Immature natural killer cell (primary cell): ENCODE measurements at regions not wholly inside any gene's neighbourhood (a gene's known extent, or its start where the extent isn't known, plus 50 kb on each side); places are given as distances from the start of the nearest gene placed in this dataset.
A peak's percentile ranks its signal among the peaks of the same experiment; 100 is the strongest.
"Not testable (repeated sequence)": the region's sequence is repeated elsewhere in the genome, so short reads cannot be mapped to it uniquely, and the experiment has no call there.

Source experiments
- DNase-seq, 3 donors: peaks; one replicate each; pipeline ENCODE4 v3.0.0; 2022; ENCODE audit warnings: mixed read lengths in 1 of 3
- H3K27ac Mint-ChIP-seq, 6 donors: one replicate each; pipeline ENCODE4 v1.8.0; 2020; ENCODE audit warnings: mixed read lengths in 6 of 6, mild to moderate bottlenecking in 5 of 6, inconsistent platforms in 4 of 6, moderate library complexity in 3 of 6
- H3K27me3 Mint-ChIP-seq, 3 donors: one replicate each; pipeline ENCODE4 v1.8.0; 2020 to 2021; ENCODE audit warnings: low read depth in 3 of 3, mild to moderate bottlenecking in 3 of 3, mixed read lengths in 3 of 3, moderate library complexity in 3 of 3, inconsistent platforms in 1 of 3
- H3K36me3 Mint-ChIP-seq, 3 donors: one replicate each; pipeline ENCODE4 v1.8.0; 2020; ENCODE audit warnings: mixed read lengths in 3 of 3, inconsistent platforms in 2 of 3, mild to moderate bottlenecking in 2 of 3
- H3K4me1 Mint-ChIP-seq, 2 donors: one replicate each; pipeline ENCODE4 v1.8.0; 2020; ENCODE audit warnings: inconsistent platforms in 2 of 2, mild to moderate bottlenecking in 2 of 2, mixed read lengths in 2 of 2, moderate library complexity in 1 of 2
- H3K4me3 Mint-ChIP-seq, 5 donors: one replicate each; pipeline ENCODE4 v1.8.0; 2020; ENCODE audit warnings: mild to moderate bottlenecking in 5 of 5, mixed read lengths in 5 of 5, inconsistent platforms in 3 of 5, moderate library complexity in 3 of 5
- H3K9me3 Mint-ChIP-seq, 6 donors: one replicate each; pipeline ENCODE4 v1.8.0; 2020; ENCODE audit warnings: mild to moderate bottlenecking in 6 of 6, mixed read lengths in 6 of 6, inconsistent platforms in 4 of 6, moderate library complexity in 3 of 6

DNA sequence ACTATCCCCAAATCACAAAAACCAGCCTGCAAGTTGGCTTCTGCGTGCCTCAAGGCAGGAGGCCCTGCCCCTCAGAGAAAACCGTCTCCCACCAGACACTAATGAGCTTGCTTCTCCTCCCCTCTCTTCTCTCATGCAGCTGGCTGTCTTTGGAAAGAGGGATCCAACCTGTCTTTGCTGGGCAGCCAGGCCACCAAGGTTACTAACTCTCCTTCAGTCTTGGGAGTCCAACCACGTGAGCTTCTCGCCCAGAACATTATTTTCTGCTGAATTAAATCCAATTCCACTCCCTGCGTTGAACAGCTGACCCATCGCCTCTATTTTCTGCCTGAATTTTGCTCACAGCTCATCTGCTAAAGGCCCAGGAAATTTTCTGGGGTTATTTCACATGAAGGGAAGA is 291.3 kb upstream of the NCKAP5 start:
- DNase-seq: no peak
- H3K27ac Mint-ChIP-seq: no peak overlapping the region
- no peaks in the 10 kb centered on the region for H3K36me3 Mint-ChIP-seq
- H3K4me1 Mint-ChIP-seq: no peaks in the 10 kb centered on the region
- no peak overlapping the region for H3K4me3 Mint-ChIP-seq
- peaks cover 0 to 2% (median 1%) of the 10 kb centered on the region in 3 donors for H3K27me3 Mint-ChIP-seq
- peaks cover 0 to 2% (median 0%) of the 10 kb centered on the region in 6 donors for H3K9me3 Mint-ChIP-seq

GRCh38 chr2:133862400-133862977 is 294.2 kb upstream of the NCKAP5 start:
- Mint-ChIP-seq H3K9me3 (no peaks in the 10 kb centered on the region), H3K4me3 (no peak overlapping the region), H3K27me3 (peaks cover 0 to 6% (median 1%) of the 10 kb centered on the region in 3 donors), H3K27ac (no peak overlapping the region), H3K36me3 (no peaks in the 10 kb centered on the region), H3K4me1 (no peaks in the 10 kb centered on the region)
- no peak for DNase-seq

DNA sequence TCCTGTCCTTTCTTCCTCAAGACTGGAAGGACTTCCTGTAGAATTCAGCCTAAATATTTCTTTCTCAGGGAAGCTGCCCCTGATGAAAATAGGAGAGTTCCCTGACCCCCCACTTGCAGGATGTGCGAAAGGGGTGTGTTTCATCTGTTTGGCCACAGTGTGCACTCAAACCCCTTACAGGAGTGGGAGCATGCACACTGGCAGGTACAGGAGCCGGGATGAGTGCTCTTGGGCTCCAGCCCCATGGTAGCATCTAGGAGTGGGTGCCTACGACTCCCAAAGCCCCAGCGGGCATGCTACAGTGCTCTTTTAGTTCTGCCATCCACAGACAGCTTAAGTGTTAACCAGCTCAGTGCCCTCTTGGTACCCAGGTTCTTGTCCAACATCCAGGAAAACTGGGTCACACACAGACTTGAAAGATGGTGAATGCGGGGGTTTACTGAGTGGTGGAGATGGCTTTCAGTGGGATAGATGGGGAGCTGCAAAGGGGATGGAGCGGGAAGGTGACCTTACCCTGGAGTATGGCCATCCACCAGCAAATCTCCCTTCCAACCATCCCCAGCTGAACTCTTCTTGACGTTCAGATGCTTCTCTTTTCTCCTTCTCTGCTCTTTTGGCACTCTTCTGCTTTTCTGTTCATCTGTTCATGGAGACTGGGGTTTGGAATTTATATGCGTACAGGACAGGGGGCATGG is 295.0 kb upstream of the NCKAP5 start:
- no peaks in the 10 kb centered on the region for H3K4me1 Mint-ChIP-seq
- H3K36me3 Mint-ChIP-seq: no peaks in the 10 kb centered on the region
- H3K9me3 Mint-ChIP-seq: no peaks in the 10 kb centered on the region
- H3K4me3 Mint-ChIP-seq: no peak overlapping the region
- H3K27me3 Mint-ChIP-seq: peaks cover 0 to 6% (median 3%) of the 10 kb centered on the region in 3 donors
- no peak for DNase-seq
- H3K27ac Mint-ChIP-seq: no peak overlapping the region

- no peaks in the 10 kb centered on the region for H3K9me3 Mint-ChIP-seq
- no peak overlapping the region for H3K27ac Mint-ChIP-seq
- H3K27me3 Mint-ChIP-seq: peaks cover 0 to 6% (median 3%) of the 10 kb centered on the region in 3 donors
These were observed 296.9 kb upstream of the NCKAP5 start for GRCh38 chr2:133865141-133865540.

DNA sequence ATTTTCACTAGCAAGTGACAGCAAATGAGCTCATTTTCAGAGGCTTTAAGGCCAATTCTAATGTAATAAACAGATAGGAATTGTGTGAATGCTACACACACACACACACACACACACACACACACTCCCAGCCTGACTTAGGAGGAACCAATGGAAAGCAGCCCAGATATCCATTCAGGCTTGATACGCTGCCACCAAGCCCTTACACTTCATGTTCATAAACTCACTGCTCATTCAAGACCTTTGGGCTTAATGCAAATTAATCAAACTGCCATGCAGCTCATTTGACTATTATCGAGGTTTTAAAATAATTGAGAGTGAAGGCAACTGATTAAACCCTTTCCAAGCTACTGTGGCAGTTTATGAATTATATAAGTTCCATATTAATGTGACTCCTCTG is 298.9 kb upstream of the NCKAP5 start:
- no peak overlapping the region for H3K27ac Mint-ChIP-seq
- H3K27me3 Mint-ChIP-seq: peaks cover 3 to 4% (median 4%) of the 10 kb centered on the region in 3 donors
- H3K4me3 Mint-ChIP-seq: no peak overlapping the region
- H3K36me3 Mint-ChIP-seq: no peaks in the 10 kb centered on the region
- no peaks in the 10 kb centered on the region for H3K9me3 Mint-ChIP-seq
- no peaks in the 10 kb centered on the region for H3K4me1 Mint-ChIP-seq
- DNase-seq: no peak

More at GRCh38 chr2:133865141-133865540, 296.9 kb upstream of the NCKAP5 start:
- no peaks in the 10 kb centered on the region for H3K4me1 Mint-ChIP-seq
- H3K4me3 Mint-ChIP-seq: no peak overlapping the region
- no peaks in the 10 kb centered on the region for H3K36me3 Mint-ChIP-seq
- DNase-seq: no peak

- H3K36me3 Mint-ChIP-seq: no peaks in the 10 kb centered on the region
- H3K9me3 Mint-ChIP-seq: peaks cover 0 to 3% (median 0%) of the 10 kb centered on the region in 6 donors
- no peak overlapping the region for H3K4me3 Mint-ChIP-seq
- H3K27ac Mint-ChIP-seq: no peak overlapping the region
- DNase-seq: no peak
- H3K27me3 Mint-ChIP-seq: peaks cover 3 to 9% (median 5%) of the 10 kb centered on the region in 3 donors
- no peaks in the 10 kb centered on the region for H3K4me1 Mint-ChIP-seq
These were observed 303.4 kb upstream of the NCKAP5 start for GRCh38 chr2:133871545-133872209.

GRCh38 chr2:133878326-133878725 is 310.1 kb upstream of the NCKAP5 start:
- H3K36me3 Mint-ChIP-seq: no peaks in the 10 kb centered on the region
- H3K9me3 Mint-ChIP-seq: peaks cover 0 to 6% (median 0%) of the 10 kb centered on the region in 6 donors
- H3K4me1 Mint-ChIP-seq: no peaks in the 10 kb centered on the region
- H3K27ac Mint-ChIP-seq: no peak overlapping the region
- no peak overlapping the region for H3K4me3 Mint-ChIP-seq
- no peak for DNase-seq
- H3K27me3 Mint-ChIP-seq: peaks cover 1 to 15% (median 12%) of the 10 kb centered on the region in 3 donors

DNA sequence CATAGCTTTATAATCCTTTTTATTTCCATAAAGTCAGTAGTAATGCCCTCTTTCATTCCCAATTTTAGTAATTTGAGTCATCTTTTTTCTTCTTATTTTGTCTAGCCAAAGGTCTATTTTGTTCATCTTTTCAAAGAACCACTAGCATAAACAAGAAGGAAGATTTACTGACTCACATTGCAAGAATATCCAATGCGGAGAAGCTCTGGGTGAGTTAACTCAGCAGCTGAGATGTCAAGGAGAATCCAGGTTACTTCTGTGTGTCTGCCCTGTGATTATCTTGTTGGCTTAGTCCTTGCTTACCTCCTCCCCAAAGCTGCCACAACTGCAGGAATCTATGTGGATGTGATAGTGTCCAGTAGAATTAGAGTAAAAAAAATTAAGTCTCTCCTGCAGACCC is 311.4 kb upstream of the NCKAP5 start:
- H3K27ac Mint-ChIP-seq: no peak overlapping the region
- H3K27me3 Mint-ChIP-seq: peaks cover 1 to 15% (median 12%) of the 10 kb centered on the region in 3 donors
- no peaks in the 10 kb centered on the region for H3K36me3 Mint-ChIP-seq
- DNase-seq: no peak
- no peaks in the 10 kb centered on the region for H3K4me1 Mint-ChIP-seq
- no peak overlapping the region for H3K4me3 Mint-ChIP-seq
- peaks cover 0 to 6% (median 0%) of the 10 kb centered on the region in 6 donors for H3K9me3 Mint-ChIP-seq

DNA sequence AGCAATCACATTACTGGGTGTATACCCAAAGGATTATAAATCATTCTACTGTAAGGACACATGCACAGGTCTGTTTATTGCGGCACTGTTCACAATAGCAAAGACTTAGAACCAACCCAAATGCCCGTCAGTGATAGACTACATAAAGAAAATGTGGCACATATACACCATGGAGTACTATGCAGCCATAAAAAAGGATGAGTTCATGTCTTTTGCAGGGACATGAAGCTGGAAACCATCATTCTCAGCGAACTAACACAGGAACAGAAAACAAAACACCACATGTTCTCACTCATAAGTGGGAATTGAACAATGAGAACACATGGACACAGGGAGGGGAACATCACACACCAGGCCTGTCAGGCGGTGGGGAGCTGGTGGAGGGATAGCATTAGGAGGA is 313.9 kb upstream of the NCKAP5 start:
- not testable (repeated sequence) for H3K9me3 Mint-ChIP-seq, H3K4me3 Mint-ChIP-seq, H3K4me1 Mint-ChIP-seq, H3K27ac Mint-ChIP-seq, DNase-seq, H3K36me3 Mint-ChIP-seq
- peaks cover 1 to 16% (median 16%) of the 10 kb centered on the region in 3 donors for H3K27me3 Mint-ChIP-seq

- Mint-ChIP-seq H3K36me3 (no peaks in the 10 kb centered on the region), H3K27me3 (peaks cover 1 to 16% (median 16%) of the 10 kb centered on the region in 3 donors)
These were observed 316.6 kb upstream of the NCKAP5 start for GRCh38 chr2:133884739-133885381.

DNA sequence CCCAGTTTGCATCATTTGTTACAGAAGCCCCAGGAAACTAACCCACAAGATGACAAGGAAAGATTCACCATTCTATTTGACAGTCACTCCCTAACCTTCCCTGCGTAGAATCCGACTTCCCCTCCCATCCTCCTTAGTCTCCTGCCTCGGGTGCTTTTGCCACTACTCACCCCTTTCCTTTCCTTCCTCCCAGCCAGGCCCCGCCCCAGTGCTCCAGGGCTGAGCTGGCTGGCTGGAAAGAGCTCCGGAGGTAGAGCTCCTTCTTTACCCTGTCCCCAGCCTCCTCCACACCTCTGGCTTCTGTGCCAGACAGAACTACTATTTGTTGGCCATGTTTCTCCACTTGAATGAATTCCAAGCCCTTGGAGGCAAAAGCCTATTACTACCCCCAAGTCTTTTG is 317.6 kb upstream of the NCKAP5 start:
- Mint-ChIP-seq H3K27me3 (peaks cover 0 to 15% (median 14%) of the 10 kb centered on the region in 3 donors), H3K4me1 (no peaks in the 10 kb centered on the region), H3K9me3 (peaks cover 0 to 4% (median 0%) of the 10 kb centered on the region in 6 donors), H3K4me3 (no peak overlapping the region), H3K36me3 (no peaks in the 10 kb centered on the region), H3K27ac (no peak overlapping the region)
- DNase-seq: no peak

More at GRCh38 chr2:133884739-133885381, 316.6 kb upstream of the NCKAP5 start:
- peaks cover 0 to 6% (median 0%) of the 10 kb centered on the region in 6 donors for H3K9me3 Mint-ChIP-seq
- H3K4me3 Mint-ChIP-seq: no peak overlapping the region
- DNase-seq: no peak
- no peaks in the 10 kb centered on the region for H3K4me1 Mint-ChIP-seq
- no peak overlapping the region for H3K27ac Mint-ChIP-seq

DNA sequence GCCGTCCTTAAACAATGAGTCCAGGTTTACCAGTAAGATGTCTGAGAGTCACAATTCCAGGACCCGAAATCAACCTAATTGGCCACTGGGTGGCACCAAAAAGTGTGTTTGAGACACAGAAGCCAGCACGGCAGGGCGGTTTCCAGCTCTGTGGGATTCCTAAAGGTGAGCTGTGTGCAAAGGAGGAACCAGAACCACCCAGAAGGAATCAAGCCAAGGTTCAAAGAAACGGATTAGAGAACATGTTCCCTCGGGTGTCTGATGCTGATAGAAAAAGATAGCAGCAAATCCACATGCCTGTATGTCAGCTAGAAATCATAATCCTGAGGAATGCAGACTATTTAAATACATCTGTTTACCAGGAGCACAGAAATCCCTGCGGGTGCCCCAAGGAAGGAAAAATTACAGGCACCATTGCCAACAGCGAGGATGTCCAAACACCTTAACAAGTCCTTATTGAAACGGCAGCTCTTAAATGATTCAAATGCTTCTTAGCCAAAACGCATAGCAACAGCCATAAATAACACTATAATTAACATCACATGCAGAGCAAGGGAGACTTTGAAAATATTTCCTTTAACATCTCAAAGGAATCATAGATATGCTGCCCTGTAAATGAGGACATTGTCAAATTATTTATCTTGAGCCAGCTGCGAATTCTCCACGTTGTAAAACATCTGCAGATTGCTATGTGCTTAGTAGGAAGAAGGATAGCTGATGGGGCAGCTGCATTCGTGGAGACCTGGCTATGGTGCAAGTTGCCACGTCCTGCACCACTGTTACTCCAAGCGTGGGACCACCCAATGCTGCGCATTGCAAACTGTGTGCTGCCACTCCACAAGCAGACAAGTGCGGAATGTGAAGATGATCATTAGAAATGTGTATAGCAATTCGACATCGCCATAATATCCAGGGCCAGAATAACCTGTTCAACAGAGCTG is 318.7 kb upstream of the NCKAP5 start:
- Mint-ChIP-seq H3K9me3 (no peaks in the 10 kb centered on the region), H3K27ac (no peak overlapping the region), H3K4me3 (no peak overlapping the region), H3K27me3 (peaks cover 0 to 11% (median 8%) of the 10 kb centered on the region in 3 donors), H3K36me3 (no peaks in the 10 kb centered on the region), H3K4me1 (no peaks in the 10 kb centered on the region)
- DNase-seq: peak in 1 of 3 donors; percentile 14

DNA sequence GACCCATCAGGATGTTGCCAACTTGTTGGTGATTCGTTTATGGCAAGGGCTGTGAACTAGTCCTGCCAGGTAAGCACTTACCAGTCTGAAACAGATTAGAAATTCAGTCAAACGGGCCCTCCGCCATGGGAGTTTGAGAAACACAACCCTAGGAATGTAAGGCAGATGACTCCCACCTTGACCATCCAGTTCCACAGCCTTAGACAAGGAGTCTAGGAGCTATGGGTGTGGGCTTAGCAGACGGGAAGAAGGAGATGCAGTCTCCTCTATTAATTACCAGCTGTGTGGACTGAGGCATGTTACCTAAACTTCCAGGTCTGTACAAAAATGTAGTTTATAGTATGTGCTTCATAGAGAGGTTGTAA is 319.4 kb upstream of the NCKAP5 start:
- no peaks in the 10 kb centered on the region for H3K36me3 Mint-ChIP-seq
- no peaks in the 10 kb centered on the region for H3K4me1 Mint-ChIP-seq
- peaks cover 0 to 8% (median 7%) of the 10 kb centered on the region in 3 donors for H3K27me3 Mint-ChIP-seq
- no peak for DNase-seq
- H3K9me3 Mint-ChIP-seq: no peaks in the 10 kb centered on the region
- H3K4me3 Mint-ChIP-seq: no peak overlapping the region
- no peak overlapping the region for H3K27ac Mint-ChIP-seq
